Cardiac fibroblast (primary cell): ENCODE measurements at regions not wholly inside any gene's neighbourhood (a gene's known extent, or its start where the extent isn't known, plus 50 kb on each side); places are given as distances from the start of the nearest gene placed in this dataset.
A peak's percentile ranks its signal among the peaks of the same experiment; 100 is the strongest.

Experiments used
- DNase-seq, 2 donors: peaks; one replicate each; pipeline versions ENCODE4 v3.0.0 to v3.0.0-alpha.2; 2010; ENCODE audit warnings: low read depth in 2 of 2
- H3K4me3 ChIP-seq, 2 donors: replicated peaks in 1 of 2; 1 replicate in 1 of 2; 2 replicates in 1 of 2; pipeline ENCODE4 v1.5.1; 2011; ENCODE audit warnings: low read depth in 2 of 2, low read length in 2 of 2, mild to moderate bottlenecking in 2 of 2, moderate library complexity in 1 of 2
- CTCF ChIP-seq: IDR thresholded peaks from one replicate; pipeline ENCODE4 v1.5.1; 2011; ENCODE audit warnings: low read depth, mild to moderate bottlenecking, low read length, inconsistent platforms

- no peak overlapping the region for H3K4me3 ChIP-seq
- no peak for TF ChIP-seq CTCF
- DNase-seq = no peak
Observed at GRCh38 chr9:115313545-115313944, 195.6 kb upstream of the TNC start.

DNA sequence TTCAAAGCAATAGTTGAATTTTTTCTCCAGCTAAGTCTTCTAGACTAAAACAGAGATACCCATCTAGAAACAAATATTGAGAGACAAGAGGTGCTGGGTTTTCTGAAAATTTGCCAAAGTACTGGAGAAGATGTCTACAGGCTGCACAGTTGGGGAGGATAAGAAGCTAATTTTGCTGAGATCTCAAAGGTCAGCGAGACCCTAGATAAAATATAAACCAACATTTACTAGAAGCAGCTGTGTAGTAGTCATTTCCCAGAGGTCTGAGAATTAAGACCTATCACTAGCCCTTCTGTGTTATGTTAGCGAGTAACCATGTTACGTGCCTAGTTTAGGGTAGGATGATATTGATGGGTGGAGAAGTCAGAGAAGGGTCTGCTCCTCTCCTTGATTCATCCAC is 208.5 kb upstream of the TNC start:
- no peak overlapping the region for H3K4me3 ChIP-seq
- no peak for DNase-seq
- TF ChIP-seq CTCF = no peak

DNA sequence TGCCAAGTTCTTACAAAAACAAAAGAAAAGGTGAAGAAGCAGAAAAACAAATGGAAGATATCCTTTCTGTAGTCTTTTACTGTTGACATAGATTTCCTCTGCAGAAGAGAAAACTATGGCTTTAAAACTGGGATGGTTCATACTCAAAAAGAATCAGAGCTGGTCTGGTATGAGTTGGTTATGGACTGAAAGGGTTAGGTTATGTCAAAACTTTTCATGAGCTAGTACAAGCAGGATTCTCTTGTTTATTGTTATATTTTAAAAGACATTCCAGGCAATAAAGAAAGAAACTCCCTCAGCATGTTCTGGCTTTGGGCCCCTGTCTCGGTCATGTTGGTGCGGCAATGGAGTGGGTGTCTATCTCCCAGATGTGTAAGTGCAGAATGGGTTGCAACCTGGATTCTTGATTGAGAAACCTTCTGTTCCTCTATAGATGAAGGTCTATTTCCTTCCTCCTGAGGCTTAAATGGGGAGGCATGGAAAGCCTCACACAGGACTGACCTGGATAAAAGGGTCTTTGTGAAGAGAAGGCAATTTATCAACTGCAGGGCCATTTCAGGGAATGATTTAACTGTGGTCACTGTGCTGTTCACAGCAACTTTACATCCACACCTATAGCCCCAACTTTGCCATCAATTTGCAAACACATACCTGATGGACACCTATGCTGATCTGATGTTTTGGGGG is 209.6 kb upstream of the TNC start:
- no peak for TF ChIP-seq CTCF
- H3K4me3 ChIP-seq = no peak overlapping the region
- no peak for DNase-seq

GRCh38 chr9:115328228-115328627 is 210.3 kb upstream of the TNC start:
- no peak overlapping the region for H3K4me3 ChIP-seq
- DNase-seq = peak; percentile 22 to 58
- TF ChIP-seq CTCF = no peak

DNA sequence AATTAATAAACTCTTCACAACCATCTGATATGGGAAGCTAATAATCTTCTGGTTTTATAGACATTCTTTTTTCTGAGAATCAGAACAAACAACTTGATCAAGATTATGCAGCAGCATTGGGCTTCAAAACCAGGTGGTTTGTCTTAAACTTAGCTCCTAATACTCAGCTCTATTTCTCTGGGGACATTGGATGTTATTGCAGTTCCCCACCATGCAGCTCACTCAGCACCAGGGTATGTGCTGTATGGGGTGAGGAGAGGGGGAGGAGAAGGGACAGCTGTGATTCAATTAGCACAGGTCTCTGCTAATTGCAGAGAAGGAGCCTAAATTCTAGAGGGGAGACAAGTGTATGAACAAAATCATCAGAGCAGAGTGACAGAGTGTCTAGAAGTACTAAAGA is 210.7 kb upstream of the TNC start:
- no peak overlapping the region for H3K4me3 ChIP-seq
- no peak for TF ChIP-seq CTCF
- peak in 1 of 2 donors; percentile 17 for DNase-seq

DNA sequence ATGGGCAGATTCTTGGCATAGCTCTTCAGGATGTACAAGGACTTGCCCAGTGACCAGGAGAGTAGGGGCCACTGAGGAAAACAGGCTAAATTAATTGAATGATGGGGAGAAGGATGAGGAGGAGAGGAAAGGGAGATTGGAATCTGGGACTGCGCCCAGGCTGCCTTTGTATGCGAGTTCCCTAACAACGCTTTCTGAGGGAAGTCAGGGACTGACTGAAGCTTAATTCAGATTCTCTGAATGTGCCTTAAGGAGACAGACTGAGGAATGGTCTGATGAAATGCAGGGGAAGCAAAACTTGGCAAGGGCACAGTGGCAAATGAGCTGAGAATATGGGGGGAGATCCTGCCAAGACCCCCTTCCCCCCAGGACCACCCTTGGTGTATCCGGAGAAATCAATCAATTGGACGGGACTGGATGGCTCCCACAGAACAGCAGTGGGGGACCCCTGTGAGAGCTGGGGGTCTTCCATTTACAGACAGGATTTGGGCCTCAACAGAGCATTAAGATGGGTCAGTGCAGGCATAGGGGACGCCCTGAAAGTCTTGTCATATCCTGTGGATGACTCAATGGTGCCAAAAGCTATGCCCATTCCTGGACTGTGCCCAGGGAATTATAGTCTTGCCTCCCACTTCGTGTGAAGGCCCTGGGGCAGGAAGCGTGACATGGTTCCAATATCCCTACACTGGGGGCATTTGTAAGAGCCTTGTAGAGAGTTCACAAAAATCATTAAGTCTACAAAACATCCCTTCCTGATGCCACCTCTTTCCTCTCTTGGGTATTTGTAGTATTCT is 215.5 kb upstream of the TNC start:
- no peak for DNase-seq
- no peak for TF ChIP-seq CTCF
- no peak overlapping the region for H3K4me3 ChIP-seq

DNA sequence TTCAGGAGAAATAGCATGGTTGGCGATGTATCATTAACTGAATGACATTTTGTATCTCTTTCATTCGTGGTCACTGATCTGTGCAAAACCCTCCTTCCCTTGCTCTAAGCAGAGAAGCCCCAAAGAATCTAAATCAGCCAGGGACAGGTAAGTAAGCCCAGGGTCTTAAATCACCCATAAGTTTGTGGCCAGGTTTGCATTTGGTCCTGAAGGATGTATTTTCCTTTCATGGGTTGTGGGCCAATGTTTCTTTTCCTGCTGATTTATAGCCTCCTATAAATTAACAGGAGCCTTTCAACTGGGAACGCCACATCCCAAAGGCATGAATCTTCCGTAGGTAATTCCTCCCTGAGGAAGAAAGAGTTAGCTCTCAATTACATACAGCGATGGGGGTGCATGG is 217.5 kb upstream of the TNC start:
- H3K4me3 ChIP-seq = no peak overlapping the region
- no peak for TF ChIP-seq CTCF
- DNase-seq = no peak
